ENCODE measurements at regions not wholly inside any gene's neighbourhood (a gene's known extent, or its start where the extent isn't known, plus 50 kb on each side); places are given as distances from the start of the nearest gene placed in this dataset.

DNA sequence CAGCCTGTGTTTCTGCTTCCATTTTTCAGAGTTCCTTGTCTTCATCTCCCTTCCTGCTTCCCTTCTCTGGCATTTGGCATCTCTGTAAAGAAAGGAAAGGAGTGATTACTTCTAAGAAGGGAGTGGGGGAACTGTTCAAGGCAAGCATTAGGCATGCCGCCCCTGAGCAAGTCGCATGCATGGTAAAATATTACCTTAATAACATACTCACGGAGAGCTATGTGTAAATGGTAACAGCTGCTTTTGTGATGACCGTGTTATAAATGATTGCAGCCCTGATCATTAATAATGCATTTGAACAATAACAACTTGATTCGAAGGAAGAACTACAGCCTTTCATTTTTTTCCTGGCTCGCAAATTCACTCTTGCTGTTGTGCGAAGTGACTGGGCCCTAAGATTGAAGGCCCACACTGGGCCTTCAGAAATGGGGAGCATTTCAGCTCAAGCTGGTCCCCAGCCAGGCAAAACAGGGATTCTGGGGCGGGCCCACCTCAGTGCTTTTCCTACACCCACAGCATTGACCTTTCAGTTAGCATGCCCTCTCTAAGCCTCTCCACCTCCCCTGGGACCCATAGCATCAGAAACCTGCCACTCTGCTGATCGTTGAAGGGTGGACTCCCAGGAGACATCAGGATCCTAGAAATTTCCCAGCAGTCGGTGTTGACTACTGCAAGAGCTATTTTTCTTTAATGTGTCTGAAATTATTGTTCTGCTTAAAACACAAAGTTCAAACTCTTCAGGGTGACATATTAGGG is 263.0 kb upstream of the CADM1 start:
- no peak for DNase-seq (ENCODE audit: low read depth)

DNA sequence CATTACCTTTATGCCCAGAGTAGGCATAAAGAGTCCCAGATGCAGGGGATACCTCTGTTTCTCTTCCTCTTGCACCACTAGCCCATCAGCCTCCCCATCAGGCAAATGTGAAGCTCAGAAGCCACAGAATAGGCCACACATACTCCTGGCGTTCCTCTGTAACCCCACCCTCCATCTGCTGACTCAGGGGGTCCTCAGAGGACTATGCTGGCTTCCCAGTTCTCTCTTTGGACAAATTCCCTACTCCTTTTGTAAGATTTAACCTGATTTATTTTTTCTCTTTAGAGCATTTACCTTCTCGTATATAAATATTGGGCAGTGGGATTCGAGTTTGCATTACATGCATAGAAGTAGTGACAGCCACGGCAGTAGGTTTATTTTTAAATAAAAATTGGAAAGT is 262.3 kb upstream of the CADM1 start:
- no peak for DNase-seq (ENCODE audit: low read depth)

DNA sequence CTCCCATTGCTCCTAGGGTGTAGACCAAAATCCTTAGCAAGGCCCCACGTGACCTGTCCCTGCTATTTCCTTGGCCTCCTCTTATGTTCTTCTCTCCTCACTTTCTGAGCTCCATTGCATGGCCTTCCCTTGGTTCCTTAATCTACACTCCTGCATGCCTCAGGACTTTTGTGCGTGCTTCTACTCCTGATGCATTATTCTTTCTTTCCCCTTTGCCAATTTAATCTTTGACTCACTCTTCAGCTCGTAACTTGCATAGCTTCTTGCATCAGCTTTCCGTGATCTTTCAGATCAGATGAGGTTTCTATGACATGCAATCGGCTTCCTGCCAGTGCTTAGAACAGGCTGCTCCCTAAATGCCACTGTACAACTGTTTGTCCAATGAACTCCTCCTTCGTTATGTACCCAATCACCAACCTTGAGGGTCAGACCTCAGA is 261.6 kb upstream of the CADM1 start:
- DNase-seq (ENCODE audit: low read depth) = no peak

DNA sequence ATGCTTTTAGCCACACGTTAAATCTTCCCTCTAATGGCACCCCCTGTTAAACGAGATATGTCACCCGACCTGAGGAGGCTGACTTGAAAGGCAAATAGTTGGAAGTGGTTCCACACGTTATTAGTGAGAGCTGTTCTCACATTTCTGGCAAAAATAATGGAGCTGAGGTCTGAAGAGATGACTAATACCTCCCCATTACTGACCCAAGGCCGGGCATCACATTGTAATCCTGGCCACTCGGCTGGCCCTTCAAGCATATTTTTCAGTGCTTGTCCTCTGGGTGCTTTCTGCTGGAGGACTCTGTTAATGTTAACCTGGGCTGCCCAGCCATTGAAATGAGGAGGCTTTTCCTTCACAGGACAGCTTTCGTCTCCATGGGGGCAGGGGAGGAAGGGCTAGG is 260.0 kb upstream of the CADM1 start:
- DNase-seq (ENCODE audit: low read depth) = no peak

DNA sequence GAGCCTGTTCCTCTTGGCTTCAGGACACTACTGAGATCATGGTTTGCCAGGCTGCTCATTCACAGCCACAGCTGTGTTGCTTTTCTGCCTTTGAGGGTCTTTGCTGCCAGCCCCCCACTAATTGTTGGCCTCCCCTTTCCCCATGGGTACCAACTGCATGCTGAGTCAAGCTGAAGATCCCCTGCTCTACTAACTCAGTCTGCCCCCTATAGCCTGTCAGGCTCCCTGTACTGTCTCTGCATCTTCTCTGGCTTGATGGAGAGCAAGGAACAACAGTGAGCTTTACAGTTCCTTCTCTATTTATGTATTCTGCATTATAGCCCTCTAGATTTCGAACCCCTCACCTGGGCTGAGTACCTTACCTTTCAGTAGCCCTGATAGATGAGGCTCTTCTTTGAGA is 257.6 kb upstream of the CADM1 start:
- no peak for DNase-seq (ENCODE audit: low read depth)

DNA sequence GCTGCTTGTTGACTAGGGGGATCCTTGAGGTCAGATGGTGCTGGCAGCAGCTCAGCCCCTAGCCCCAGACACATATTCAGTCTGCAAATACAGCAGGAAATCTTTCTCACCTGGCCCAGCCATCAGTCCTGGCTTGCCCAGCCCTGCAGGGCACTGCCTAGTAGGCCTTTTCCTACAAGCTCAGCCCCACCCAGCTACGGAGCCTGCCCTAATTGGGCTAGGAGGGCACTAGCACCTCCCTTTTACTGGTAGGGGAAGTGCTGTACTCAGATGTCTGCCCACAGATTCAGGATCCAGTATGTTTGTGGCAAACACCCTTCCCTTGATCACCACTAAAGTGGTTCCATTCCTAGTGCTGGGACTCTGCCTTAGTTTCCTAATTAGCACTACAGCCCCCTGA is 257.1 kb upstream of the CADM1 start:
- no peak for DNase-seq (ENCODE audit: low read depth)

DNA sequence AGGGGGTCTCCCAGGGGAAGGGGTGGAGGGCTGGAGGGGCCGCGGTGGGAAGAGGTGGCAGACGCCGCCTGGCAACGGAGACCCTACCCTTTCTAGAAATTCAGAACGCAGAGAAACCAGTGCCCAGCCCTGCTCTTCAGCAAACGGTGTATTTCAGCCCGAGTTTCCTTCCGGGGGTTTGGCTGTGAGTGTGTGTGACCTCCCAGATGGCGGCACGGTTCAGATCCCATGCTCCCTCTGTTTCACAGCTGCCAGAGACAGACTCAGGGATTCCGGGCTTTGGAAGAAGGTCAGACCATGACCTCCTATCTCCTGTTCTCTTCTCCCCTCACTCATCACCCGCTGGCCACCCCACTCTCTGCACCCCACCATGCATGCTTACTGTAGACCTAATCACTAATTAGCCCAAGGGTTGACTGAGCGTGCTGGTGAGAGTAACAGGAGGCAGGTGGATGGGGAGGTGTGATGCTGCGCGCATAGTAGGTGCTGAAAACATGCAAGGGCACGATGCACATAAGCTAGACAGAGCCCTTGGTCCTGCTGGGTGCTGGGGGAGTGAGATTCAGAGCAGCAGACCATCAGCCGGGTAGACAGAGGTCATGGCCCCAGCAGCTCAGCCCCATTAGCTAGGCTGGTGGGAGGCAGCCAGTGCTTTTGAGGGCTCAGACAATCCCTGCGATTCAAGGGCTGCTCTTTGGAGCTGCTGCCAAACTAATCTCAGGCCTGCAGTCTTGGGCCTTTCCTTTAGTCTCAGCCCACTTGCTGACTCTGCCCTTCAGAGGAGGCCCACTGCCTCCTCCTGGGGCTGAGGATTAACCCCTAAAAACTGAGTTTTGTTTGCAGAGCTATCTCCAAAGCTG is 256.5 kb upstream of the CADM1 start:
- no peak for DNase-seq (ENCODE audit: low read depth)

DNA sequence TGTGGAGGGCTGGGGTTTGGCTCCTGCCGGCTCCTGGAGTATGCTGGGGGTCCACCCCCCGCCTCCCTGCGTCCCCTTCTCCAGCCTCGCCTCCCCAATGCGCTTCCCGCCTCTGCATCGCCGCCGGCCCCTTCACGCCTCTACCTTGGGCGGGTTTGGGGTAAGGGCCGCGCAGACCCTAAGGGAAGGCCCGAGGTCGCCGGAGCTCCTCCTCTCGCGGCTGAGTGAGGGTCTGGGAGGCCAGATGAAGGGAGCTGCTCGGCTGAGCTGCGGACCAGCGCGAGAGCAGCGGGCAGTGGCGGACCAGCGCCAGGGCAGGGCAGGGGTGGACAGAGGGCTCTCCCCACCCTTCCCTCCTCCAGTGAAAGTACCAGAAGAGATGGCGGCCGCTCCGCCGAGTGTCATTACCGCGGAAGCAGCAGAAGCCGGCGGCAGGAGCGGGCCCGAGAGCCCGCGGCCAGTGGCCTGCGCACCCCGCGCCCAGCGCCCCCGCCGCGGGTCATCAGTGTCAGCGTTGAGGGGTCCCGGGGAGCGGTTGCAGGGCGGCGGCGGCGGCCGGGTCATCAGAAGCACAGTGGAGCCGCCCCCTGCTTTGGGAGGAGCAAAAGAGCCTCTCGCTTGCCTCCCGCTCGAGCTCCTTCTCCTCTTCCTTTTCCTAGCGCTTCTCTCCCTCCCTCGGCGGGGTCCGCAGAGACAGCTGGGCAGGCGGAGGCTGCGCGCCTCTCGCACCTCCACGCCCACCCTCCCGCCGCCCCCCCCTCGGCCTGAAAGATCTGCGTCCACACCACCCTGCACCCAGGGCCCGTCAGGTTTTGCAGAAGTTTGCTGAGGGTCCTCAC is 255.6 kb upstream of the CADM1 start:
- DNase-seq (ENCODE audit: low read depth) = no peak

DNA sequence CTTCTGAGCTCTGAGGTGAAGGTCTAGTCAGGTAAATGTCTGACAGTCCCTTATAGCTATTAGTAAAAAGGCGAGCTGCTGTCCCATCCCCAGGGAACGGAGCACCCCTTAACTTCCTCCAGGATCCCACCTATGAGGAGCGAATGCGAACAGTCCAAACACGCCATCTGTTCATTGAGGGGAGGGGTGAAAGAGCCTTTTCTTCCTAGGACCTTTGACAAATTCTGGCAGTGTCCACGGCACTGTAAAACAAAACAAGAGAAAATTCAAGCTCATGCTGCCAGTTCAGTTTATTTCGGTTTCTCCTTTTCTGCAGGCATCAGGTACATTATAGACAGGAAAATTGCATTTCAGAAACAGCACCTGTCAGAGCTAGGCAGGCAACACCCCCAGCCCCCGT is 253.8 kb upstream of the CADM1 start:
- no peak for DNase-seq (ENCODE audit: low read depth)

DNA sequence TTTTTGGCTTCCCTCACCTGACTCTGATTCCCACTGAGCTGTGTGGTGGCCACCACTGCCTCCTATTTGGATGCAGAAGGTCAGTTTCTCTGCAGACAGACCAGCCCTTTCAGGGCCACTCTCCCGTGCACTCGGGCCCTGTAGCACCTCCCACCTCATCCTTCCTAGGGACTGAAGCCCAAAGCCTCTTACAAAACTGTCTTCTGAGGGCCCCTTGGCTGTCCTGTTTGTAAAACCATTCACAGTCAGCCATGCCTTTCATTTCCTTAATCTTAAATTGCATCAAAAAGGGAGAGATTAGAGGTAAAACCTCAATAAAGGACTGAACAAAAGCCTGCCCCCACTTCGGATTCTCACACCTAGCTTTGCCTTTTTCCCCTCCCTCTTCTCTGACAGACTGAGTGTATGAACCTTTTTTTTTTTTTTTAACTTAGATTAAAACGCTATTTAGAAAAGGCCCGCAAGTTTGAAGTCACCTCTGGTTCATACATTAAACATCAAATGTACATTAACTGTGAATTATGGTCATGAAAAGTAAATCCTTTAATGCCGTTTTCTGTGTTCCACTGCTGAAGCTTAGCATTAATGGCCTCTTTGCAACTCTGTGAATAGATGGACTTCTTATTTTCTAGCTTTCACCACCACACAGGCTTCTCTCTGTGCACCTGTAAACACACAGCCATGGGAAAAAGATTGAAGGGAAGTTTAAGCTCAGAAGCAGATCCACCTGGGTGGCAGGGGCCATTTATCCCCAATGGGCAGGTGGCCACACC is 247.2 kb upstream of the CADM1 start:
- DNase-seq (ENCODE audit: low read depth) = no peak

DNA sequence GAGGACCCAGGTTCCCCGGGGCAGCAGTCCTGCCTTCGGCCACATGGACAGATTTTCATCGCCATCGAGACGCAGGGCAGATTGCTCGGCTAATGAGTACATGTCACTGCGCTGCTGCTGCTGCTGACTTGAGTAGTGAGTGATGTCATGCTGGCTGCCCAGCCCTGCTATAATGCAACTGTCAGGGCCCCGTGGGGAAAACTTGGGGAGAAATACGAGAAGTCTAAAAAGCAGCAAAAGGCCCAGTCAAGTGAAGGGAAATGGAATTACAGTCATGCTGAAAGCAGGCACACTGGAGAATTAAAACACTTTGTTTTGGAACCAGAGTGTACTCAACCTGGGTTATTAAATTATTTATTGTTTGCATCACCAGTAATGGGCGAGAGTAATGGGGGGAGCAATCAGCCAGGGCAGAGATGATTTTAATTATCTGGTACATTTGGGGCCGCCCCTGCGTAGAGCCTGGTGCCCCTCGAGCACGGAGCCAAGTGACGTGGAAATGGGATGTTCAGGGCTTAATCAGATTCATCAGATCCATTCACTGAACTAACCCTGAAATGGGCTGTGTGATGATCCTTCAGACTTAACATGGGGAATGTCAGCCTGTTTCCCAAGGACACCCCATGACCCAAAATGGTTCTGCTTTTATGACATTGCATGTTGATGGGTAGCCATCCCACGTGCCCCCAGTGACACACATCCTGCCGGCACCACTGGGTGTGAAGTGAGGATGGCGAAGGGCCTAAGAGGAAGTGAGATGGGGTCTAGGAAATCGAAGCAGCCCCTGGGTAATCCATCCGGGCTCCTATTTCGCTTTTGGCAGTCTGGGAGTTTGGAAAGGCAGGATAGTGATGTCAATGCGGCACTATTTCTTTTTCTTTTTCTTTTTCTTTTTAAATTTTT is 241.6 kb upstream of the CADM1 start:
- DNase-seq (ENCODE audit: low read depth) = no peak

DNA sequence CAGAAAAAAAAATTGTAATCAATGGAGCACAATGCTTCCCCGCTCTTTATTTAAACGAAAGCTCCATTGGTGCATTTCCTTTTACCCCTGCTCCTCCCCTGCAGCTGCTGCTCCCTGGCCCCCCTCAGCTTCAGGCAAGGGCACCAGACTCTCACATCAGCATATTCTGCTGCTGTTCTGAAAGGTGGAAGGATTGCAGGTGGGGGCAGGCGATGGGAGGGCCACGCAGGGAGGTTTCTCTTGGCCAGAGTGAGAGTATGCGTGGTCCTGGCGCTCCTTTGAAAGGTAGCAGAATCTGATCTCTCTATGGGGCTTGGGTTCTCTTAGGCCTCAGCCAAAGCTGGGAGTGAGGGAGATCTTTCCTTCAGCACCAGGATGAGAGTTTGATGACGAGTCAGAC is 240.9 kb upstream of the CADM1 start:
- DNase-seq (ENCODE audit: low read depth) = no peak

DNA sequence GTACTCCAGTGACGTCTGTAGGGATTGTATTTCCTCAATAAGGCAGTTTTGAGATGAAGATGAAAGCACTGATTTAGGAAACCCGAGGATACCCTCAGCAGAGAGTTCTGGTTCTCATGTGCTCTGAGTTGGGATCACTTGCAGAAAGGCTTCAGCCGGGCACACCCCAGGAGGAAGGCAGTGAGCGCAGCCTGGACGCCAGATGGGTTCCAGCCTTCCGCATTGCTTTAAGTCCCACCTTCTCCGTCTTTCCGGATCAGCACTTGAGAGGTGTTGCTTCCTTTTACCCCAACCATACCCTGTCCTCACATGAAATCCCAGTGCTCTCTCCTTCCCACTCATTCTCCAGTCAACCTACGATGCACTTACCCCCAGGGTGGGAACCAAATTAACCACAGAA is 239.5 kb upstream of the CADM1 start:
- no peak for DNase-seq (ENCODE audit: low read depth)

DNA sequence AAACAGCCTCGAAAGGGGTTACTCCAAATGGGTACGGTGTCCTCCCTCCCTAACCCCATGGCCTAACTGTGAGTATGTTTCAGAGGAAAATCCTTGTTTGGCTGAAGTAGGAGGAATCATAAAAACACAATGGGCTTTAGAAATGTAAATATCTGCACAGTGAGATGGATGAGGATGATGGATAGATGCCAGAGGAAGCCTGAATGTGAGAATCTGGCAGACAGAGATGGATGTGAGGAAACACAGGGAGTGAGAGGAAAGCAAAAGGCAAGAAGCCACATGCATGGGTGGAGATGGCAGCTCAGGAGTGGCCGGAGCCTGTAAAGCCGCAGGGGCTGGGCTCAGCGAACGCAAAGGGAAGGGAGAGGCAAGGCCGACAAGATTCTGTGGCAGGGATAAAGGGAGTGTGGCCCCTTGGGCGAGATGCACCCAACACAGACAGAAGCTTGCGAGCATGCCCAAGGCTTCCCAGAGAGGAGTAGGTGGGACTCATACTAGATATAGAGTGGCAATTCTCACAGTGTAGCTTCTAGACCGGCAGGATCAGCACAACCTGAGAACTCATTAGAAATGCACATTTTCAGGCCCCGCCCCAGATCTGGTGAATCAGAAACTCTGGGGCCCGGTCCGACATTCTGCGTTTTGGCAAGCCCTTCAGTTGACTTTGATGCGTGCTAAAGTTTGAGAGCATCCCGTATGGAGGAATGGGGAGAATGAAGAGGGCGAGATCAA is 237.3 kb upstream of the CADM1 start:
- DNase-seq (ENCODE audit: low read depth) = no peak

DNA sequence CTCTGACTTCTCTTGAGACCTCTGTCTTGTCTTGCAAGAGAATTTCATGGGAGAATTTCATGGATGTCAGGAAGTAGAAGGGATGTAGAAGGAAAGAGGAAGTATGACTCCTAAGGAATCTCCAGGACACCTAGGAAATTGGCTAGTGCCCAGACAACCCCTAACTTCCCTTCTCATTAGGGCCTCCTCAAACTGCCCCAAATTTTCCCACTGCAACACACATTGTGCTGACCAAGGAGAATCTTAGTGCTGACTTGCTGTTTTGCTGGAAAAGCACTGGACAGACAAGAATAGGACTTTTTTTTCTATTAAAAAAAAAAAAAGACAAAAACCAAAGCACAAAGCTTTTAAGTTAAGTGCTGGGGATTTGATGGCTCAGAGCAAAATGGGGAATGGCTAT is 236.1 kb upstream of the CADM1 start:
- no peak for DNase-seq (ENCODE audit: low read depth)

DNA sequence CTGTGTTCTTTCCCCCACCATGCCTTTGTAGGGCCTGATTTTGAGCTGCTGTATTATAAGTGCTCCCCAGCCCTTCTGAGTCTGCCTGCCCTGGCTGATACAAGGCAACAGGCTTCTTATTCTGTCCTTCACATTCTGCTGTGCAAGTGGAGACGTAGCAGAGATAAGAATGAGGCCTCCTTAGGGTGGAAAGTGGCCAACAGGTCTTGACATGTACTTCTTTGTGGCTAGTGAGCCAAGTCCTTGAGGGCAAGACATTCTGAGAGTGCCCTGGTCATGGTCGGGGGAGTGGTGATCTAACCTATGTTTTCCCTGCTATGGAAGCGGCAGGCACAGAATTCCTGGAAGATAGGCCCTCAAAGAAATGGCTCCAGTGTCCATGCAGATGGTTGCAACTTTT is 235.7 kb upstream of the CADM1 start:
- no peak for DNase-seq (ENCODE audit: low read depth)

DNA sequence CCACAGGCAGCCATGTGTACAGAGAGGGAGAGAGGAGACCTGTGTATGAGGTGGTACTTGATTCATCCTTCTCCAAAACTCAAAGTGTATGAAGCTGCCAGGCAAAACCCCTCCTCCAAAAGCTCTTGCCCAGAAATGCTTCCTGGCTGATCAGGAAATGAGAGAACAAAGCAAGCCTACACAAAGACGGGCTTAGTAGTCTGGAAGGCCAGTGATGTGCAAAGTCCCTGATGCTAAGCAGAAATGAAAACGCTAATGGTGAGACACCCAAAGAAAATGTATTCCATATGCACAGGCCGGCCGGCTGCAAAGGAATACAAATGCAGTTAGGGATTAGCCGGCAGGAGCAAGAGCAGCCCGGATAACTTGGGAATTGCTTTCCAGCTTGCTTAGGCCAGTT is 234.9 kb upstream of the CADM1 start:
- no peak for DNase-seq (ENCODE audit: low read depth)

DNA sequence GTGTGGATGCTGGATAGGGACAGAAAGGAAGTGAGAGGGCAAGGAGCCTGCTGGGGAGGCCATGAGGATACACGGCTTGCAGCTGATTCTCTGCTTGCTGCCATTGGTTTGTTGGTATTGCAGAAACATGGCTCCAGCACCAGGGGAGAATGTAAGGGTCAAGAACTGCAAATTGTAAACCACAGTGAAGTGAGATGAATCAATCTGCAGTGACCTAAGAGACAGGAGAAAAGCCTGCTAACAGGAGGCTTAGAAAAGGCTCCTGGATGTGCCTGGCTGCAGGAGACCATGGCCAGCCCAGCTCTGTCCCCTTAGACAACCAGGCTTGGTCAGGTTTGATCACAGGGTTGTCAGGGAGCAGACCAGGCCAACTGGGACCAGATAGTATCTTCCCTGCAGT is 233.7 kb upstream of the CADM1 start:
- no peak for DNase-seq (ENCODE audit: low read depth)

DNA sequence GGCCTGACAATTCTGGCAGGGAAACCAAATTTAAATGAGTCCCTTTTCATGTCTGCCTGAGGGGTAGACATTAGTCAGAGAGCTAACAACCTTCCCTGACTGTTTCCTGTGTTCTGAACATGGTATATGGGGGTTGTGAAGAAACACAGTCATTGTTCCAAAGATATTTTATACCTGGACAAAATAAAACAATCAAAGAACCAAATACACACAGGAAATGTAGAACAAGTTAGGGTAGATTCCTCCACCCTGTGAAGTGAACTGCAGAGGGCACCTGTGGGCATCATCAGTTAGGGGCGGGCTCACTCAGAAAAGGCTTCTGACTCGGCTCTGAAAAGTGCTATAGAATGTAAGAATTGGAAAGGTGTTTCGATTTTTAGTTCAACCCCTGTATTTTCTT is 231.9 kb upstream of the CADM1 start:
- no peak for DNase-seq (ENCODE audit: low read depth)

DNA sequence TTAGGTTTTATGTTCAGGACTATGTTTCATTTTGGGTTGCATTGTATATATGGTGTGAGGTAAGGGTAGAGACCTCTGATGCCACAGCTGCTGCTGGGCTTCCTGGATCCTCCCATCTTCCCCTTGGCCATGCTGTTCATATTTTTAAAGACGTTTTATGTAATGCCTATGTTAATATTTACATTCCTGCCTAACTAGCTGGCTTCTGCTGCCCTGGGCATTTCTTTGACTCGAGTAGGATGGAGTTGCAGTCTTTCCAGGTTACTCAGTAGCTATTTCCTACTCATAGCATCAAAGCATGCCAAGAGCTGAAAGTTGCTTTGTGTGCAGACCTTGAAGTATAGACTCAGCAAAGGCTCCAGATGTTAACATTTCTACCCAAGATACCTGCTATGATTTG is 220.5 kb upstream of the CADM1 start:
- no peak for DNase-seq (ENCODE audit: low read depth)
